ENCODE measurements at regions not wholly inside any gene's neighbourhood (a gene's known extent, or its start where the extent isn't known, plus 50 kb on each side); places are given as distances from the start of the nearest gene placed in this dataset.
"Not testable (repeated sequence)": the region's sequence is repeated elsewhere in the genome, so short reads cannot be mapped to it uniquely, and the experiment has no call there.

DNA sequence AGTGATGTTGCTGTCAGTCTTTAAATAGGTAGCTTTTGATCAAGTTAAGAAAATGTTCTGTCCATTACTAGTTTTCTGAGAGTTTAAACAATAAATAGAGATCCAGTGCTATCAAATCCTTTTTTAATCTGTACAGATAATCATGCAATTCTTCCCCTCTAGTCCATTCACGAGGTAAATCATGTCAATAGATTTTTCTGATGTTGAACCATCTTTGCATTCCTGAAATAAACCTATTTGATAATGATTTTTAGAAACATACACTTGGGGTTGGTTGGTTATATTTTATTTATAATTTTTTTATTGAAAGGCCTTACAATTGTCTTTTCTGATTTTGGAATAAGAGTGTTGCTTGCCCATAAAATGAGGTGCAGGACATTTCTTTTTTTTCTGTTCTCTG lies 95.0 kb downstream of the FAM53A start:
- H3K4me3 ChIP-seq (ENCODE audit: low read length), result no peak overlapping the region
- no peak for DNase-seq (ENCODE audit: low read depth, low spot score)

DNA sequence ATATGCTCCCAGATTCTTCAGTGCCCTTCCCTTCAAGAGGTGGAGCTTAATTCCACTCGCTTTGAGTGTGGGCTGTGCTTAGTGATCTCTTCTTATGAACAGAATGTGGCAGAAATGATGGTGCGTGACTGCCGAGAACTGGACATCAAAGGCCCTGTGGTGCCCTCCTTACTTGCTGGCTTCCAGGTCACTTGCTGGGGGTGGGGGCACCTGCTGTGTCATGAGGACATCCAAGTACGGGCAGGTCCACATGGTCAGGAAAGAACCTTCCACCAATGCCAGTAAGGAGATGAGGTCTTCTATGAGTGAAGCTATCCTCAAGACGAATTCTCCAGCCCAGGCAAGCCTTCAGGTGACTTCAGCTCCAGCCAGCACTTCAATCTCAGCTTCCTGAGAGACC lies 95.8 kb downstream of the FAM53A start:
- no peak overlapping the region for H3K4me3 ChIP-seq (ENCODE audit: low read length)
- DNase-seq (ENCODE audit: low read depth, low spot score), result no peak

DNA sequence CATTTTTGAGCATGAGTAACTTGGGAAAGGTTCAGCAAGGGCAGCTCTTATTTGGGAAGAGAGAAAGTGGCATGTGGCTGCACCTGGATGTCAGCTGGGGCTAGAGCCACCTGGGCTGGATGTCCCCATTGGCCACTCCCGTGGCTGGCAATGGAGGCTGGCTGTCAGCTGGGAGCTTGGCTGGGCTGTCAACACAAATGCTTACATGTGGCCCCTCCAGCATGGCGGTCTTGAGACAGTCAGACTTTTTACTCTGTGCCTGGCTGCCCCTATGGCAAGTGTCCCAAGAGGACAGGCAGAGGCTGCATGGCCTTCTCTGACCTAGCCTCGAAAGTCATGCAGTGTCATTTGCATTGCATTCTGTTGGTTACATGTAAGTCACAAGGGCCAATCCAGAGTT lies 99.6 kb downstream of the FAM53A start:
- DNase-seq (ENCODE audit: low read depth, low spot score), result no peak
- no peak overlapping the region for H3K4me3 ChIP-seq (ENCODE audit: low read length)

DNA sequence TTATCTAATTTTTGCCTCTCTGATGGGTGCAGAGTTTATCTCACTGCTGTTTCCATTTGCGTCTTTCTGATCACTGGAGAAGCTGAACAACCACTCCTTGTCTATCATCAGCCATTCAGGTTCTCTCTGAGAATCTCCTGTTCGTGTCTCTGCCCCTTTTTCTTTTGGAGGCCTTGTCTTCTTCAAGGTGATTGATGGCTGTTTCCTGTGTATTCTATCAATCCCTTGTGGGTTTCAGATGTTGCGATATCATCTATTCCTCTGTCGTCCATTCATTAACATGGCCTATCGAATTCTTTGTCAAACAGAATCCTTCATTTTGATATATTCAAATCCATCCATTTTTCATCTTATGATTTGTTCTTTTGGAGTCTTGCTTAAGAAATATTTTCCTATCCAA lies 100.3 kb downstream of the FAM53A start:
- H3K4me3 ChIP-seq (ENCODE audit: low read length), result no peak overlapping the region
- no peak for DNase-seq (ENCODE audit: low read depth, low spot score)

DNA sequence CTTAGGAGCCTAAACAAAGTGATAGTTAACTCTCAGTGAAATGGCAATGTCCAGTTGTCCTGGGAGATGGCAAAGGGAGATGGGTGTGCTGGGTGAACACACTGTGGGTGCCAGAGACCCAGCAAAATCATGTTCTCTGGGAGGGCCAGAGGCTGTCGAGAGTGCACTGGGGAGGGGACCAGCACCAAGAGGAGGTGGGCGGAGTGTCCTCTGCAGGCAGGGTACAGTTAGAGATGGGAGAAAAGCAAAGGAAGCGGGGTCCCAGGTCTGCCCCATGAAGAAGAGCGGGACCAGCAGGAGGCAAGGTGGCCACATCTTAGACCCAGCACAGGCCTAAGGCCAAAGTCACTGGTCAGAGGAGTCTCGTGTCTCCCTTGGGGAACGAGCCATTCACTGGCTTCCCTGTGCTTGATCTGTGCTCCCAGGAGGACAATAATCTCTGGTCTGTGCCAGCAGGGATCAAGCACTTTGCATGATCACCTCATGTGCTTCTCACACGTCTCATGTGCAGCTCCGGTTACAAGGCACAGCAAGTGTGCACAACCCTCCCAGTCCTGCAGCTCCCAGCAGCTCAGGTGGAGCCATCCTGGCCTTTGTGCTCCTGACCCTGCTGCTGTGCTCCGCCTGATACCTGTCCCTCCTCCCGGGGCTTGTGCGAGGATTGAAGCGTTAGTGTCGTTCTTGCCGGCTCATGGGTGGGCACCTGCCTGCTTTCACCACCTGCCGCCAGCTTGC lies 100.9 kb downstream of the FAM53A start:
- no peak overlapping the region for H3K4me3 ChIP-seq (ENCODE audit: low read length)
- no peak for DNase-seq (ENCODE audit: low read depth, low spot score)

DNA sequence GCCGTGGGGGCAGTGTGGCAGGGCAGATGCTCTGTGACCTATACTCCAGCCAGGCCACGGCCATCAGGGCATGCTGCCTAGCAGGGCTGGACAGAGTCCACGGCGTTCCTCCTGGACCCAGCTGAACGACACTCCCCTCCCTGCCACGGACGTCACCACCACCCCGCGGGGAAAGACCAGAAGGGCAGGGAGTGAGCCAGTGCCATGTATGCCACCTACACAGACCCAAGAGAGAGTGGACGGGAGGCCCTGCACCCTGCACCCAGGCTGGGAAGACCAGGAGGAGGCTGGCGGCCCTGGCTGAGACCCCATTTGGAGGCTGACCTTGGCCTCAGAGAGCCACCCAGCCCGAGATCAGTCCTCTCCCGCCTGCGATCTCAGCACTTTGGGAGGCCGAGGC lies 101.9 kb downstream of the FAM53A start:
- no peak for DNase-seq (ENCODE audit: low read depth, low spot score)
- H3K4me3 ChIP-seq (ENCODE audit: low read length), result no peak overlapping the region

DNA sequence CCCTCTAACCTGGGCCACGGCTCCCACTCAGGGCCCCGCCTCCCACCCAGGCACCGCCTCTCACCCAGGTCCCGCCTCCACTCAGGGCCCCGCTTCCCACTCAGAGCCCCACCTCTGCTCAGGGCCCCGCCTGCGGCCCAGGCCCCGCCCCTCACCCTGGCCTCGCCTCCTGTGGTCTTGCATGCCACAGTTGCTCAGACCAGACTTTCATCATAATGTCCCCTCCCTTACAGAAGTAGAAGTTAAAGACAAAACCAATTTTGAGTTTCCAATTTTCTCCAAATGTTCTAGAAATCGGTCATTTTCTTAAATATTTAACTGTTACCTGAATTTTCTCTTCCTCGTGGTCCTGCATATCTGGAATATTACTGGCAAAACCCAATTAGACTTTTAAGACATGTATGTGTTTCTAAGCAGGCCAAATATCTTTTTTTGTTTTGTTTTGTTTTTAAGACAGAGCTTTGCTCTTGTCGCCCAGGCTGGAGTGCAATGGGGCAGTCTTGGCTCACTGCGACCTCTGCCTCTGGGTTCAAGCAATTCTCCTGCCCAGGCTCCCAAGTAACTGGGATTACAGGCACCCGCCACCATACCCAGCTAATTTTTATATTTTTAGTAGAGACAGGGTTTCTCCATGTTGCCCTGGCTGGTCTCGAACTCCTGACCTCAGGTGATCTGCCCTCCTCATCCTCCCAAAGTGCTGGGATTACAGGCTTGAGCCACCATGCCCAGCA lies 102.8 kb downstream of the FAM53A start:
- not testable (repeated sequence) for H3K4me3 ChIP-seq (ENCODE audit: low read length)
- DNase-seq (ENCODE audit: low read depth, low spot score), result peak; percentile 73

DNA sequence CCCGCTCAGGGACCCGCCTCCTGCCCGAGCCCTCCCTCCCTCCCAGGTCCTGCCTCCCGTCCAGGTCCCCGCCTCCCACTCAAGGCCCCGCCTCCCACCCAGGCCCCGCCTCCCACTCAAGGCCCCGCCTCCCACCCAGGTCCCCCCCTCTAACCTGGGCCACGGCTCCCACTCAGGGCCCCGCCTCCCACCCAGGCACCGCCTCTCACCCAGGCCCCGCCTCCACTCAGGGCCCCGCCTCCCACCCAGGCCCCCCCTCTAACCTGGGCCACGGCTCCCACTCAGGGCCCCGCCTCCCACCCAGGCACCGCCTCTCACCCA lies 103.5 kb downstream of the FAM53A start:
- H3K4me3 ChIP-seq (ENCODE audit: low read length); DNase-seq (ENCODE audit: low read depth, low spot score): not testable (repeated sequence)

DNA sequence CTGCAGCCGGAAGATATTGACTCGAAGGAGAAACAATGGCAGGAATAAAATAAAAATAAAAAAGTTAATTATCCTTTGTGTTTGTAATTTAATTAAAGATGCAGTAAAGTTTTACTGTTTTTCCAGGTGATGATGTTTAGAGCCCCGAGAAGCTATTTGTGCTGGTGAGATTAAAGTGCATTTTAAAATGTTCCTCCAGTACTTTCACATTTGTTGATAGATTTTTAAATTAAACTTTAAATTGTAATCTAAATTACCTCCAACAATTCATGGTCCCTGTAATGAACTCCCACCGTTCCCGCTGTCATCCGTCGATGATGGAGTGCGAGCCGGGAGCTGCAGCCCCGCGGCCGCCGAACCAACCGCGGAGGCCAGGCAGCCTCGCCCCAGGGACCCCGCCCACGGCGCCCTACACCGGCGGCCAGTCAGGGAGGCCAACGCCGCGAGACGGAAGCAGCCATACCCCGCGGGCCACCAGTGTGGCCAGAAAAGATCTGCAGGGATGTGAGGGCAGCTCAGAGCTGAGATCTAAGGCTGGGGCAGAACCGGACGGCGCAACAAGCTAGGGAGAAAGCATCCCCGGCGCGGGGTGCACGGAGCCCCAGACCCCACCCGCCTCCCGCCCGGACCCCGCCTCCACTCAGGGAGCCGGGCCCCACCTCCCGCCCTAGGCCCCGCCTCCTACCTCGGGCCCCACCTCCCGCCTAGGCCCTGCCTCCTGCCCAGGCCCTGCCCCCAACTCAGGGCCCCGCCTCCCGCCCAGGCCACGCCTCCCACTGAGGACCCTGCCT lies 104.0 kb downstream of the FAM53A start:
- peak; percentile 71 for DNase-seq (ENCODE audit: low read depth, low spot score)
- peak overlapping the region; percentile 60 for H3K4me3 ChIP-seq (ENCODE audit: low read length)

DNA sequence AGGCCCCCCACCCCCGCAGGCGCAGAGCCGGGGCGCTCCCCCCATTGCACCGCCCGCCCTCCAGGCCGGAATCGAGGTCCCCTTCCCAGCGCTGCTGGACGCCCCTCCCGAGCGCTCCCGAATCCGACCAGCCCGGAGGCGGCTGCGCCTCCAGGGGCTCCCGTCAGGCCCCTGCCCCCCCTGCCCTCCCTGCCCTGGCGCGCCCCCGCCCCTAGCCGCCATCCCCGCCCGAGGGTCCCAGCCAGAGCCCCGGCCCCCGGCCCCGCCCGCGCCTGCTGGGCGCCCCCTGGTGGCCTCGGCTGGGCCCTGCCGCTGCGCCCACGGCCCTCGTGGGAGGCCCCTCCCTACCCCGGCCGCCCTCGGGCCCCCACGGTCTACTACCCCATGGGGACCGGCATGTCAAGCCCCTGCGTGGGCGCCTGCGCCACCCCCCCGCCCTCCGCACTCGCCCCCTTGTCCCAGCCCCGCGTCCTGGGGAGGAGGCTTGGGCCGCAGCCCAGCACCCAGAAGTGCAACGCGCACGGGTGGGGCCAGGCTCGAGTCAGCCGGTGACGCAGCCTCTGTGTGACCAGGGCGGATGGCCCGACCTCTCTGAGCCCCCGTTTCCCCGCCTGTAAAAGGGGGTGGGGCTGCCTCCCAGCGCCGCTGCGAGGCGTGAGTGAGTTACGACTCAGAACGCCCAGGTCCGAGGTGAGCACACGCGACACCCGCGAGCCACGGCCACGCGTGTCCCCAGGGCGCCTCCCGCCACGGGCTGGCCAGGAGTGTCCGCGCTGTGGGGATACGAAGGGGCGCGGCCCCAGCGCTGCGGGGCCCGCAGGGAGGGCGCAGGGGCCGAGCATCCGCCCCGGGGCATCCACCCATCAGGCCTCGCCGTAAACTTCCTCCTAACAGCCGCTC lies 104.9 kb downstream of the FAM53A start:
- peak overlapping the region; percentile 60 for H3K4me3 ChIP-seq (ENCODE audit: low read length)
- peak; percentile 30 for DNase-seq (ENCODE audit: low read depth, low spot score)

DNA sequence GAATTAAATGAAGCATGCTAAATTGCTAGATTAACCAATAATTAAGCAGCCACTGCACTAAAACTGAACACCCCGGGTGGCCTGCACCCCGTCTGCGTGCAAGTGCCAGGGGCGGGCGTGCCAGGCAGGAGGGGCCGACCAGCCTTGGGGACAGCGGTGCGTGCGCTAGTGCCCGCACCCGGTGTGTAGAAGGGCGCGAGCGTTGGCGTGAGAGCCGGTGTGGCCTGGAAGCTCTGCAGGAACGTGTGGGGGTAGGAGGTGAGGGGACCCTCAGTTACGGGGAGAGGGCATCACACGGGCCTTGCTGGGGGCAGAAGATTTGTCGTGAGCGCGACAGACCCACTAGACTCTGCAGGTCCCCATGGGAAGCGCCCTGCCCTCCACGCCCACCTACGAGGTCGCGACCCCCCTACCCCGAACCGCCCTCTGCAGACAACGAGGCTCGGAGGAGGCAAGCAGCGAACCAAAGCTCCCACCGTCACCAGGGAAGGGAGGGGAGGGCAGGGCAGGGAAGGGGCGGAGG lies 105.8 kb downstream of the FAM53A start:
- no peak for DNase-seq (ENCODE audit: low read depth, low spot score)
- H3K4me3 ChIP-seq (ENCODE audit: low read length), result no peak overlapping the region

DNA sequence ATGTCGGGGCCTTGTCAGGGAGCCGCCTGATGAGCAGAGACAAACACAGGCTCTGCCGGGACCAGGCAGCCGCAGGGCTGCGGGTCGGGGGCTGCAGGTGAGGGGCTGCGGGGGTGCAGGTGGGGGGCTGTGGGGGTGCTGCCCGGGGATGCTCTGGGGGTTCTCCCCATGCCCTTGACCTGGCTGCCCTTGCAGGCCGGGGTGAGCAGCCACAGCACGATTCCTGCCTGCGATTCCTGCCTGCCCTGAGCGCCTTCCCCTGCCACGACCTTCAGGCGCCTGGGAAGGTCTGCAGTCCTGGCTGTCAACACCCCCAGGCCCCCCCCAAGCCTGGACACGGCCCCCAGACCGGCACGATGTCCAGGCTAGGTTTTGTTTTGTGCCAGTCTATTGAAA lies 106.3 kb downstream of the FAM53A start:
- no peak for DNase-seq (ENCODE audit: low read depth, low spot score)
- H3K4me3 ChIP-seq (ENCODE audit: low read length), result no peak overlapping the region

DNA sequence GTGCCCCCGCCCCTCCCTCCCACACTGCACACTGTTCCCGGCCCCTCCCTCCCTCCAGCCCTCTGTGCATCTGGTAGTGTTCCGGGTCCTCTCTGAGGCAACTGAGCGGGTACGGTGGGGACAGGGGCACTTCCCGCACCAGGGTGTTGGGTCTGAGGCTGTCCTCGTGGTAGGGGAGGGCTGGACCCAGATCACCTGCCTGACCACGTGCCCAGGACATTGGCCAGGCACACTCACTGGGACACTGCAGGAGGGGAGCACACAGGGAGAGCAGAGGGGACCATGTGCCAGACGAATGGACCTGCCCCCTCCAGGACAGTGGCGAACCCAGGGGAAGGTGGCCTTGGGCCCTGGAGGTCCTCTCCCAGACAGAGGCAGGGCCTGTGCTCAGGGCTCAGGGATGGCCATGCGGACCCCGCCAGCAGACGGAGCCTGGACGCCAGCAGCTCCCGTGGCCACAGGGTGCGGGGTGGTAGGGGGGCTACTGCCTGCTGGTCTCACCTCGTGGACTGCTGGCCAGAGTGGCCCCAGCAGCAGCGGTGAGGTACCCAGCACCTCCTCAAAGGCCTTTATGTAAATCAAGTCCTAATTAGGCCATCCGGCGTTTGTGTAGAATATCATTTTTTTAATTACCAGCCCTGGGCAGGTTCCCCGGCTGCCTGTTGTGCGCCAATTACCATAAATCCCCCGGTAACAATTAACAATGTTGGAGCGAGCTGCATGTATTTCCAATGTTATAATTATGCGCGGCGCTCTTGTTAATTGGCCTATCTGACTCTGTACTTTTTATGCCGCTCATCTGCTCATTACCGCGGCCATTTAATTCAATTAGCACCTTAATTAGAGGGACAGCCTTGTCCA lies 106.9 kb downstream of the FAM53A start:
- no peak overlapping the region for H3K4me3 ChIP-seq (ENCODE audit: low read length)
- DNase-seq (ENCODE audit: low read depth, low spot score), result no peak

DNA sequence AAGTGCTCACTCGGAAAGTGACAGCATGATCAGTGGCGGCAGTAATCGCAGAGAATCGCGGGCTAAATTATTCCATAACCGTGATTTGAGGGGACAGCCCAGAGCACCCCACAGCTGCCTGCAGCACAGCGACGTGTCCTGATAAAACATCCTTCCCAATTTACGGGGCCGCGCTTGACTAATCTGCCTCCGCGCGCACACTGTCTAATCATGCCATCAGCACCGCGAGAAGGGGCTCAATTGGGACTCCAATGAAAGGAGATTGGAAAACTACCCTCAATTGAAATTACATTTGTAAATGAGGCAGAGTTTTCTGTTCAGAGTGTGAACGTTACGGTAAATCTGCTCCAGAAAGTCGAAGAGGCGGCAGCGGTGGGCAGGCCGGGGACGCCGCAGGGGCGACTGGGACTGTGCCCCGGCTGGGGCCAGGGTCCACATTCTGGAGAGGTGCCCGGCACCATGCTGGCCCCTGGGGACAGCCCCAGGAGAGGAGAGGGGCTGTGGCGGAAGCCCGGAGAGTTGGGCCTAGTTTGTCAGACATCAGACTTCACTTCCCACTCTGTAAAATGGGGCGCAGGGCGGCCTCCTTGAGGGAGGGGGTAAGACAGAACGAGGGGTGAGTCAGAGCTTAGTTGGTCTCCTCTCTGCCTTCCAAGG lies 107.7 kb downstream of the FAM53A start:
- no peak overlapping the region for H3K4me3 ChIP-seq (ENCODE audit: low read length)
- DNase-seq (ENCODE audit: low read depth, low spot score), result no peak

DNA sequence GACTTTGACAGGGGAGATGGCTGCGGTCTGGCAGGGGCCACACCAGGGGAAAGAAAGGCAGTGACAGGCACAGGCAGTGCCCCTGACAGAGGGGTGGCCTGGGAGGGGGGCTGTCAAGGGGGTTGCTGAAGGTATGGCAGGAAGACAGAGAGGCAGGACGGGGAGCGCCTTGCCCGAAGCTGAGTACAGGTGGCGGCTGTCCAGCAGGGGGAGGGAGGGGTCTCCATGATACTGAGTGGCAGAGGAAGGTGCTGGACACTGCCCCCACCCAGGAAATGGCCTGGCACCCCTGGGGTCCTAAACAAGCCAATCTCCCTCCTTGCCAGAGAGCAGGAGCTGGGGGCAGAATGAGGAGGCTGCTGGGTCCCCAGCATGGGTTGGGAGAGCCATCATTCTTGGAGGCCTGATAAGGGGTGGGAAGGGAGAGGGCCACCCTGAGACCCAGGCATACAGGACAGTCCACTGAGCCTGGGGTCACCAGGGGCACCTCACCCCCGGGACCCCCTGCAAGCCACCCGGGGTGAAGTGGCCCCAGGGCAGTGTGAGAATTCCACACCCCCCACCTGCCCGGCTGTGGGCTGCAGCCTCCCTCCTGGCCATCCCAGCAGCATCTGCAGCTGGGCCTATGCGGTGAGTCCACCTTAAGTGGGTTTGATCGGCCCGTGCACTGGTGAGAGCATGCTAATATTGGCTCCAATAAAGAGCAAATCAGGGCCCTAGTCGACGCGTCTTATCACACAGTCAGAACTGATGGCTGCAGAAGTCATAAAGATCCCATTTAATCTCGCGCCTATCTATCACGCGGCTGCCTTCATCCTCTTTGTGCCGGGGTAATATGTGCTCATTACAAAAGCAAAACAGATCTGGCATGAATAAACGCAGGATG lies 108.5 kb downstream of the FAM53A start:
- DNase-seq (ENCODE audit: low read depth, low spot score), result no peak
- no peak overlapping the region for H3K4me3 ChIP-seq (ENCODE audit: low read length)

DNA sequence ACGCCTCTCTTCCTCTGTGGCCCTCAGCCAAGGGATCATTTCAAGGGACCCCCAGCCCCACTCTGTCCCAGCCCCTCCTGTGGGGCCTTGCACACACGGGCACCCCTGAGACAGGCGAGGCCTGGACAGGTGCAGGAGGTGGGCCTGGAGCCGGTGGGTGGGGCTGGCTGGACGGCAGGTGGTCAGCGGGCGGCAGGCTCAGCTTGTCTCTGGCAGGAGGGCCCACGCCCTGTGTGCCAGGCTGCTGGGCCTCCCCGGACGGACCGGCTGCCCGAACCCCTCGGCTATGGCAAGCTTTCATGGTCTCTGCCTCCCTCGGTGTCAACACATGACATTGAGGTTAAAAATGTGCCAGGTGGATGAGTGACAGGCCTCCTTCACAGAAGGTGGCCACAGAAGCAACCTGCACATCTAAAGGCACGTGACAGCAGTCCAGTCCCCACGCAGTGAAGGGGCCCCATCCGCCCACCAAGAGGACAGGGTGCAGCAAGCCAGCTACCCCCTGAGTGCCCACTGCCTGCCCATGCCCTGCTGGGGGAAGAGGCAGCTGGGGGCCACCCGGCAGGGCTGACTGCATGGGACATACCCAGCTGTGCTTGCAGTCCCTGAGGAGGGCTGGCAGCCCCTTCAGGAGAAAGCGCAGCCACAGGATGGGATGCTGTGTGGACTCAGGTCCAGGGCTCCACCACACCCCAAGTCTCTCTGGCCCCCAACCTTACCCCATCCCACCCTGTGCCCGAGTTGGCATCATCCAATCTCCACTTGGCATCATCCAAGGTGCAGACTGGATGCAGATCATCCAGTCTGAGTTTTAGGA lies 109.3 kb downstream of the FAM53A start:
- DNase-seq (ENCODE audit: low read depth, low spot score), result no peak
- no peak overlapping the region for H3K4me3 ChIP-seq (ENCODE audit: low read length)

All from Jurkat, Clone E6-1 (cell line).